HL-60 (cell line): ENCODE measurements at regions not wholly inside any gene's neighbourhood (a gene's known extent, or its start where the extent isn't known, plus 50 kb on each side); places are given as distances from the start of the nearest gene placed in this dataset.

Experiments
- POLR2AphosphoS5 ChIP-seq: IDR thresholded peaks from 2 replicates; pipeline ENCODE4 v1.6.1; 2012; ENCODE audit warnings: low read depth
- TF ChIP-seq, protein P1 (sequence below): IDR thresholded peaks from one replicate; pipeline ENCODE4 v1.5.1; 2011; ENCODE audit warnings: low read length, control low read depth, inconsistent platforms; ENCODE audit not compliant: insufficient read depth

DNA sequence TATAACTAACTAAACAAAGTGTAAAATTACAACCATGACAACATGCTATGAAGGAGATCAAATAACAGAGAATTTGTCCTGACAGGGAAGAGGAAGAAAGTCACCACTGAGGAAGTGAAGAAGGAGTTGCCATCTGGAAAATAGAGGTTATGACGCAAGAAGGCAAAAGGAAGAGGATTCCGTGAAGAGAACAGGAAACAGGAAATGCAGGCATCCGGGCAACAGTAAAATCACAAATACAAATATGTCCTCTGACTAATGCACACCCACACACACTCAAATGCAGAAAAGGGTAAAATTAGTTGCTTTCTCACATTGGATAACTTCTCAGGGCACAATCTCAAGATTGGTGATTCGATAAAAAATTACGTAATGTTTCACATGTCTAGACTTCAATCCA, 278.4 kb downstream of the TMX3 start:
- TF ChIP-seq, protein P1, sequence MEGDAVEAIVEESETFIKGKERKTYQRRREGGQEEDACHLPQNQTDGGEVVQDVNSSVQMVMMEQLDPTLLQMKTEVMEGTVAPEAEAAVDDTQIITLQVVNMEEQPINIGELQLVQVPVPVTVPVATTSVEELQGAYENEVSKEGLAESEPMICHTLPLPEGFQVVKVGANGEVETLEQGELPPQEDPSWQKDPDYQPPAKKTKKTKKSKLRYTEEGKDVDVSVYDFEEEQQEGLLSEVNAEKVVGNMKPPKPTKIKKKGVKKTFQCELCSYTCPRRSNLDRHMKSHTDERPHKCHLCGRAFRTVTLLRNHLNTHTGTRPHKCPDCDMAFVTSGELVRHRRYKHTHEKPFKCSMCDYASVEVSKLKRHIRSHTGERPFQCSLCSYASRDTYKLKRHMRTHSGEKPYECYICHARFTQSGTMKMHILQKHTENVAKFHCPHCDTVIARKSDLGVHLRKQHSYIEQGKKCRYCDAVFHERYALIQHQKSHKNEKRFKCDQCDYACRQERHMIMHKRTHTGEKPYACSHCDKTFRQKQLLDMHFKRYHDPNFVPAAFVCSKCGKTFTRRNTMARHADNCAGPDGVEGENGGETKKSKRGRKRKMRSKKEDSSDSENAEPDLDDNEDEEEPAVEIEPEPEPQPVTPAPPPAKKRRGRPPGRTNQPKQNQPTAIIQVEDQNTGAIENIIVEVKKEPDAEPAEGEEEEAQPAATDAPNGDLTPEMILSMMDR: no peak
- no peak for TF ChIP-seq POLR2AphosphoS5
